Loucy (cell line): ENCODE measurements at regions not wholly inside any gene's neighbourhood (a gene's known extent, or its start where the extent isn't known, plus 50 kb on each side); places are given as distances from the start of the nearest gene placed in this dataset.

Source experiments
- EZH2phosphoT487 ChIP-seq: fragments of 200-600 bp; IDR thresholded peaks from 2 replicates; pipeline ENCODE4 v1.6.1; 2018; ENCODE audit warnings: antibody characterized with exemption, mild to moderate bottlenecking, moderate library complexity, borderline replicate concordance
- TF ChIP-seq, protein P1 (sequence below): fragments of 200-600 bp; sonication (generic); conservative IDR thresholded peaks from 2 replicates; pipeline ENCODE4 v1.5.1; 2014; ENCODE audit warnings: mild to moderate bottlenecking, antibody characterized with exemption, low read length

DNA sequence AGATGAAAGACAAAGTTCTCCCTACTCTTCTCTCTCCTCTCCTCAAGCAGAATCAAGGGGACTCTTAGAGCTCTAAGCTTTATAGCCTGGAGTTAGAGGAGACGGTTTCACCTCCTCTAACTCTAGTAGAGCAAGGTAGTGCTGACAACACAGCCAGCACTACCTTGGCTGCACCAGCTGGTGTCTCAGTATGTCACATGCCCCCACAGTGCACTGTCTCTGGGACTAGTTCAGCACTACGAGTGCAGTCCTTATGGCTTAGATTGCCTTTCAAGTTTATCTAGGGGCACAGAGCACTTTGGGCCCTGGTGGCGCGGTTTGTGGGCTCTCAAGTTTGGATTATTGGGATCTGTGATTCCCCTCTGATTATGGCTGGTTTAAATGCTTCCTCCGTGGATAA, 614.1 kb upstream of the NECTIN3 start:
- TF ChIP-seq, protein P1, sequence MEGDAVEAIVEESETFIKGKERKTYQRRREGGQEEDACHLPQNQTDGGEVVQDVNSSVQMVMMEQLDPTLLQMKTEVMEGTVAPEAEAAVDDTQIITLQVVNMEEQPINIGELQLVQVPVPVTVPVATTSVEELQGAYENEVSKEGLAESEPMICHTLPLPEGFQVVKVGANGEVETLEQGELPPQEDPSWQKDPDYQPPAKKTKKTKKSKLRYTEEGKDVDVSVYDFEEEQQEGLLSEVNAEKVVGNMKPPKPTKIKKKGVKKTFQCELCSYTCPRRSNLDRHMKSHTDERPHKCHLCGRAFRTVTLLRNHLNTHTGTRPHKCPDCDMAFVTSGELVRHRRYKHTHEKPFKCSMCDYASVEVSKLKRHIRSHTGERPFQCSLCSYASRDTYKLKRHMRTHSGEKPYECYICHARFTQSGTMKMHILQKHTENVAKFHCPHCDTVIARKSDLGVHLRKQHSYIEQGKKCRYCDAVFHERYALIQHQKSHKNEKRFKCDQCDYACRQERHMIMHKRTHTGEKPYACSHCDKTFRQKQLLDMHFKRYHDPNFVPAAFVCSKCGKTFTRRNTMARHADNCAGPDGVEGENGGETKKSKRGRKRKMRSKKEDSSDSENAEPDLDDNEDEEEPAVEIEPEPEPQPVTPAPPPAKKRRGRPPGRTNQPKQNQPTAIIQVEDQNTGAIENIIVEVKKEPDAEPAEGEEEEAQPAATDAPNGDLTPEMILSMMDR: no peak
- TF ChIP-seq EZH2phosphoT487: no peak
